ENCODE measurements at regions not wholly inside any gene's neighbourhood (a gene's known extent, or its start where the extent isn't known, plus 50 kb on each side); places are given as distances from the start of the nearest gene placed in this dataset.
A peak's percentile ranks its signal among the peaks of the same experiment; 100 is the strongest.

GRCh38 chr10:44567471-44567870, 182.6 kb upstream of the CXCL12 start:
- Histone ChIP-seq H3K27ac (ENCODE audit: insufficient read depth, low read length, poor library complexity, severe bottlenecking) (no peak overlapping the region), H3K4me3 (ENCODE audit: low read depth, low read length) (no peak overlapping the region), H3K9me3 (ENCODE audit: control insufficient read depth in 2 of 2, low read length in 2 of 2) (no peaks in the 10 kb centered on the region), H3K4me1 (ENCODE audit: control insufficient read depth, insufficient read depth, low read length, poor library complexity, severe bottlenecking) (no peaks in the 10 kb centered on the region), H3K27me3 (ENCODE audit: control insufficient read depth, insufficient read depth, low read length) (no peaks in the 10 kb centered on the region), H3K36me3 (ENCODE audit: control insufficient read depth, insufficient read depth, low read length) (no peaks in the 10 kb centered on the region)
- no peak for DNase-seq
- Mint-ChIP-seq H3K36me3 (no peaks in the 10 kb centered on the region), H3K4me1 (no peaks in the 10 kb centered on the region), H3K27ac (no peak overlapping the region), H3K4me3 (no peak overlapping the region), H3K27me3 (peaks cover 4% of the 10 kb centered on the region), H3K9me3 (peaks cover 0 to 6% (median 0%) of the 10 kb centered on the region in 7 donors)
- ATAC-seq (ENCODE audit: low read depth in 2 of 2): no peak

GRCh38 chr10:44569193-44570091, 184.5 kb upstream of the CXCL12 start:
- no peaks in the 10 kb centered on the region for H3K36me3 Mint-ChIP-seq
- Histone ChIP-seq H3K27ac (ENCODE audit: insufficient read depth, low read length, poor library complexity, severe bottlenecking) (no peak overlapping the region), H3K36me3 (ENCODE audit: control insufficient read depth, insufficient read depth, low read length) (no peaks in the 10 kb centered on the region), H3K4me1 (ENCODE audit: control insufficient read depth, insufficient read depth, low read length, poor library complexity, severe bottlenecking) (no peaks in the 10 kb centered on the region), H3K27me3 (ENCODE audit: control insufficient read depth, insufficient read depth, low read length) (no peaks in the 10 kb centered on the region), H3K4me3 (ENCODE audit: low read depth, low read length) (no peak overlapping the region), H3K9me3 (ENCODE audit: control insufficient read depth in 2 of 2, low read length in 2 of 2) (no peaks in the 10 kb centered on the region)
- H3K27ac Mint-ChIP-seq: no peak overlapping the region
- no peaks in the 10 kb centered on the region for H3K4me1 Mint-ChIP-seq
- no peak overlapping the region for H3K4me3 Mint-ChIP-seq
- peaks cover 0 to 6% (median 0%) of the 10 kb centered on the region in 7 donors for H3K9me3 Mint-ChIP-seq
- no peak for ATAC-seq (ENCODE audit: low read depth in 2 of 2)
- peaks cover 4% of the 10 kb centered on the region for H3K27me3 Mint-ChIP-seq
- DNase-seq: no peak

- no peaks in the 10 kb centered on the region for H3K27me3 ChIP-seq (ENCODE audit: control insufficient read depth, insufficient read depth, low read length)
- no peaks in the 10 kb centered on the region for H3K27me3 Mint-ChIP-seq
- H3K4me3 ChIP-seq (ENCODE audit: low read depth, low read length): no peak overlapping the region
- DNase-seq: no peak
- H3K36me3 ChIP-seq (ENCODE audit: control insufficient read depth, insufficient read depth, low read length): no peaks in the 10 kb centered on the region
- H3K4me3 Mint-ChIP-seq: no peak overlapping the region
- no peaks in the 10 kb centered on the region for H3K9me3 ChIP-seq (ENCODE audit: control insufficient read depth in 2 of 2, low read length in 2 of 2)
- no peak for ATAC-seq (ENCODE audit: low read depth in 2 of 2)
- no peak overlapping the region for H3K27ac Mint-ChIP-seq
- no peaks in the 10 kb centered on the region for H3K4me1 Mint-ChIP-seq
- no peak overlapping the region for H3K27ac ChIP-seq (ENCODE audit: insufficient read depth, low read length, poor library complexity, severe bottlenecking)
- no peaks in the 10 kb centered on the region for H3K4me1 ChIP-seq (ENCODE audit: control insufficient read depth, insufficient read depth, low read length, poor library complexity, severe bottlenecking)
- H3K9me3 Mint-ChIP-seq: peaks cover 0 to 4% (median 0%) of the 10 kb centered on the region in 7 donors
- no peaks in the 10 kb centered on the region for H3K36me3 Mint-ChIP-seq
These were observed 186.8 kb upstream of the CXCL12 start for GRCh38 chr10:44571701-44572100.

GRCh38 chr10:44572146-44572545, 187.2 kb upstream of the CXCL12 start:
- H3K27ac Mint-ChIP-seq: peak overlapping the region in 1 of 3 donors; percentile 90

GRCh38 chr10:44573821-44574220, 188.9 kb upstream of the CXCL12 start:
- Mint-ChIP-seq H3K4me3 (no peak overlapping the region), H3K27ac (peak overlapping the region in 1 of 3 donors; percentile 20), H3K36me3 (no peaks in the 10 kb centered on the region), H3K9me3 (peaks cover 0 to 3% (median 0%) of the 10 kb centered on the region in 7 donors), H3K4me1 (no peaks in the 10 kb centered on the region), H3K27me3 (no peaks in the 10 kb centered on the region)
- no peak for DNase-seq
- Histone ChIP-seq H3K4me3 (ENCODE audit: low read depth, low read length) (no peak overlapping the region), H3K9me3 (ENCODE audit: control insufficient read depth in 2 of 2, low read length in 2 of 2) (no peaks in the 10 kb centered on the region), H3K4me1 (ENCODE audit: control insufficient read depth, insufficient read depth, low read length, poor library complexity, severe bottlenecking) (no peaks in the 10 kb centered on the region), H3K27me3 (ENCODE audit: control insufficient read depth, insufficient read depth, low read length) (no peaks in the 10 kb centered on the region), H3K27ac (ENCODE audit: insufficient read depth, low read length, poor library complexity, severe bottlenecking) (no peak overlapping the region), H3K36me3 (ENCODE audit: control insufficient read depth, insufficient read depth, low read length) (no peaks in the 10 kb centered on the region)
- no peak for ATAC-seq (ENCODE audit: low read depth in 2 of 2)

More at GRCh38 chr10:44572146-44572545, 187.2 kb upstream of the CXCL12 start:
- Mint-ChIP-seq H3K4me1 (no peaks in the 10 kb centered on the region), H3K4me3 (no peak overlapping the region), H3K9me3 (peaks cover 0 to 2% (median 0%) of the 10 kb centered on the region in 7 donors), H3K36me3 (no peaks in the 10 kb centered on the region), H3K27me3 (no peaks in the 10 kb centered on the region)
- Histone ChIP-seq H3K36me3 (ENCODE audit: control insufficient read depth, insufficient read depth, low read length) (no peaks in the 10 kb centered on the region), H3K27me3 (ENCODE audit: control insufficient read depth, insufficient read depth, low read length) (no peaks in the 10 kb centered on the region), H3K27ac (ENCODE audit: insufficient read depth, low read length, poor library complexity, severe bottlenecking) (no peak overlapping the region), H3K4me3 (ENCODE audit: low read depth, low read length) (no peak overlapping the region), H3K9me3 (ENCODE audit: control insufficient read depth in 2 of 2, low read length in 2 of 2) (no peaks in the 10 kb centered on the region), H3K4me1 (ENCODE audit: control insufficient read depth, insufficient read depth, low read length, poor library complexity, severe bottlenecking) (no peaks in the 10 kb centered on the region)
- DNase-seq (no peak), ATAC-seq (ENCODE audit: low read depth in 2 of 2) (no peak)

GRCh38 chr10:44574596-44575480, 189.9 kb upstream of the CXCL12 start:
- no peak for DNase-seq
- no peak for ATAC-seq (ENCODE audit: low read depth in 2 of 2)
- H3K36me3 Mint-ChIP-seq: no peaks in the 10 kb centered on the region
- Histone ChIP-seq H3K27ac (ENCODE audit: insufficient read depth, low read length, poor library complexity, severe bottlenecking) (no peak overlapping the region), H3K36me3 (ENCODE audit: control insufficient read depth, insufficient read depth, low read length) (no peaks in the 10 kb centered on the region), H3K27me3 (ENCODE audit: control insufficient read depth, insufficient read depth, low read length) (no peaks in the 10 kb centered on the region), H3K4me1 (ENCODE audit: control insufficient read depth, insufficient read depth, low read length, poor library complexity, severe bottlenecking) (no peaks in the 10 kb centered on the region), H3K9me3 (ENCODE audit: control insufficient read depth in 2 of 2, low read length in 2 of 2) (no peaks in the 10 kb centered on the region), H3K4me3 (ENCODE audit: low read depth, low read length) (no peak overlapping the region)
- H3K4me3 Mint-ChIP-seq: no peak overlapping the region
- no peak overlapping the region for H3K27ac Mint-ChIP-seq
- H3K27me3 Mint-ChIP-seq: no peaks in the 10 kb centered on the region
- H3K4me1 Mint-ChIP-seq: no peaks in the 10 kb centered on the region
- peaks cover 0 to 6% (median 0%) of the 10 kb centered on the region in 7 donors for H3K9me3 Mint-ChIP-seq

- DNase-seq: no peak
- H3K4me1 Mint-ChIP-seq: no peaks in the 10 kb centered on the region
- Histone ChIP-seq H3K9me3 (ENCODE audit: control insufficient read depth in 2 of 2, low read length in 2 of 2) (no peaks in the 10 kb centered on the region), H3K27me3 (ENCODE audit: control insufficient read depth, insufficient read depth, low read length) (no peaks in the 10 kb centered on the region), H3K4me3 (ENCODE audit: low read depth, low read length) (no peak overlapping the region), H3K36me3 (ENCODE audit: control insufficient read depth, insufficient read depth, low read length) (no peaks in the 10 kb centered on the region), H3K4me1 (ENCODE audit: control insufficient read depth, insufficient read depth, low read length, poor library complexity, severe bottlenecking) (no peaks in the 10 kb centered on the region), H3K27ac (ENCODE audit: insufficient read depth, low read length, poor library complexity, severe bottlenecking) (no peak overlapping the region)
- no peaks in the 10 kb centered on the region for H3K36me3 Mint-ChIP-seq
- H3K9me3 Mint-ChIP-seq: peaks cover 0 to 6% (median 0%) of the 10 kb centered on the region in 7 donors
- no peak overlapping the region for H3K4me3 Mint-ChIP-seq
- H3K27me3 Mint-ChIP-seq: no peaks in the 10 kb centered on the region
- no peak overlapping the region for H3K27ac Mint-ChIP-seq
- peak in 1 of 2 donors; percentile 12 for ATAC-seq (ENCODE audit: low read depth in 2 of 2)
These were observed 190.9 kb upstream of the CXCL12 start for GRCh38 chr10:44575601-44576380.

Measured in CD4-positive, CD25-positive, alpha-beta regulatory T cell (primary cell).